ENCODE measurements at regions not wholly inside any gene's neighbourhood (a gene's known extent, or its start where the extent isn't known, plus 50 kb on each side); places are given as distances from the start of the nearest gene placed in this dataset.

DNA sequence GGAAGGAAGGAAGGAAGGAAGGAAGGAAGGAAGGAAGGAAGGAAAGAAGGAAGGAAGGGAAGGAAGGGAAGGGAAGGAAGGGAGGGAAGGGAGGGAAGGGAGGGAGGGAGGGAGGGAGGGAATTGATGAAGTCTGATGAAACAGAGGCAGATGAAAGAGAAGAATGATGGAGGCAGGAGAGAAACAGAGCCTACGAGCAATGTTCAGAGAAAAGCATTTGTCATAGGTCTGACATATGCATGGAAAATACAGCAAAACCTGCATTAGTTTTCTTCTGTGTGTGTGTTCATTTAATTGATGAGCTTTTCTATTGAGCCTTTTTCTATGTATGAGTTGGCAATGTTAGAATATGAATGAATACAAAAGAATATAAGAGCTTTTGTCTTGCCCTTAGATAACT, 343.4 kb downstream of the GXYLT1 start:
- Histone ChIP-seq H3K27me3 (replicated peaks in 1 of 2; ENCODE audit: control insufficient read depth in 2 of 2, insufficient read depth in 2 of 2, low read length in 1 of 2) (no peaks in the 10 kb centered on the region), H3K4me3 (no peak overlapping the region), H3K4me2 (ENCODE audit: control insufficient read depth, insufficient read depth) (no peak overlapping the region), H3K36me3 (ENCODE audit: control insufficient read depth in 2 of 2, insufficient read depth in 2 of 2, low read length in 1 of 2) (no peaks in the 10 kb centered on the region), H3K27ac (ENCODE audit: control insufficient read depth, insufficient read depth) (no peak overlapping the region), H3K9me3 (replicated peaks; ENCODE audit: control insufficient read depth, insufficient read depth, low read length) (no peaks in the 10 kb centered on the region), H3K9ac (ENCODE audit: control insufficient read depth, insufficient read depth, low read length) (no peak overlapping the region), H3K79me2 (ENCODE audit: control insufficient read depth, insufficient read depth, low read length) (no peaks in the 10 kb centered on the region), H2AFZ (ENCODE audit: control insufficient read depth, low read depth, low read length) (no peak overlapping the region), H3K4me1 (ENCODE audit: control insufficient read depth, insufficient read depth, low read length) (no peaks in the 10 kb centered on the region), H4K20me1 (ENCODE audit: control insufficient read depth, insufficient read depth) (no peaks in the 10 kb centered on the region)
- DNase-seq (ENCODE audit: low read depth, low spot score) (no peak), FAIRE-seq (no peak), ATAC-seq (no peak)
- TF ChIP-seq CHD1 (IDR thresholded peaks at IDR 0.05; ENCODE audit: low read depth, low read length) (no peak), SPI1 (IDR thresholded peaks at IDR 0.05; ENCODE audit: borderline replicate concordance, insufficient read depth, low read depth, low read length) (no peak), POLR2AphosphoS2 (IDR thresholded peaks at IDR 0.05; ENCODE audit: low read depth, low read length) (no peak)
- TF ChIP-seq, protein P1, sequence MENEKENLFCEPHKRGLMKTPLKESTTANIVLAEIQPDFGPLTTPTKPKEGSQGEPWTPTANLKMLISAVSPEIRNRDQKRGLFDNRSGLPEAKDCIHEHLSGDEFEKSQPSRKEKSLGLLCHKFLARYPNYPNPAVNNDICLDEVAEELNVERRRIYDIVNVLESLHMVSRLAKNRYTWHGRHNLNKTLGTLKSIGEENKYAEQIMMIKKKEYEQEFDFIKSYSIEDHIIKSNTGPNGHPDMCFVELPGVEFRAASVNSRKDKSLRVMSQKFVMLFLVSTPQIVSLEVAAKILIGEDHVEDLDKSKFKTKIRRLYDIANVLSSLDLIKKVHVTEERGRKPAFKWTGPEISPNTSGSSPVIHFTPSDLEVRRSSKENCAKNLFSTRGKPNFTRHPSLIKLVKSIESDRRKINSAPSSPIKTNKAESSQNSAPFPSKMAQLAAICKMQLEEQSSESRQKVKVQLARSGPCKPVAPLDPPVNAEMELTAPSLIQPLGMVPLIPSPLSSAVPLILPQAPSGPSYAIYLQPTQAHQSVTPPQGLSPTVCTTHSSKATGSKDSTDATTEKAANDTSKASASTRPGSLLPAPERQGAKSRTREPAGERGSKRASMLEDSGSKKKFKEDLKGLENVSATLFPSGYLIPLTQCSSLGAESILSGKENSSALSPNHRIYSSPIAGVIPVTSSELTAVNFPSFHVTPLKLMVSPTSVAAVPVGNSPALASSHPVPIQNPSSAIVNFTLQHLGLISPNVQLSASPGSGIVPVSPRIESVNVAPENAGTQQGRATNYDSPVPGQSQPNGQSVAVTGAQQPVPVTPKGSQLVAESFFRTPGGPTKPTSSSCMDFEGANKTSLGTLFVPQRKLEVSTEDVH (IDR thresholded peaks at IDR 0.05; ENCODE audit: low read depth, partially characterized antibody): no peak
- intact Hi-C loops (cut with micrococcal nuclease; ENCODE audit: unreplicated experiment): no loop called here
- CTCF ChIA-PET: no interaction called here
- no TSS peak for BruUV-seq (replicated peaks)
- WGBS (ENCODE audit: insufficient coverage, insufficient replicate concordance, low lambda C conversion rate, missing lambda C conversion rate): 50% methylated on average over 1 of the region's 1 CpG
- in situ Hi-C loops (cut with MboI): no loop called here
- SMC1A ChIA-PET (ENCODE audit: uncharacterized antibody, unreplicated experiment): no interaction called here
- POLR2A ChIA-PET: no interaction called here
- RAD21 ChIA-PET (ENCODE audit: unreplicated experiment): no interaction called here

DNA sequence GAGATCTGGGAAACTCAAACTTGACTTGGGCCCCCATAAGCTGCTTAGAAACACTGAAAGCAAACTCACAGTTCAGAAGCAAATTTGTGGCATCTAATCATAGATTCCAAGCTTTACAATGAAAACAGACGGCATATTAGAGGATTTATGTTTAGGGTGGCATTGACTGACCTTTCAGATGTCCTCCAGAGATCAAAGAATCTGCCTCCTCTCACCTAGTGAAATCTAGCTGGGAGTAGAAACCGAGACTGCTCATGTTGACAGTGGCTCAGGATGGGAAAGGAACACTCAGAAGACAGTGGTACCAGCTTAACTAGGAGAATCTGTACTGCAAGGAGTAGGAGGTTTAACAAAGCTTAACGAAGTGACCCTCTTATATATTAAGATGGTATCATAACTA, 345.0 kb downstream of the GXYLT1 start:
- SMC1A ChIA-PET (ENCODE audit: uncharacterized antibody, unreplicated experiment): no interaction called here
- CTCF ChIA-PET: interaction anchor here (0.6 kb wide), 1 partner anchor 572 kb away, joined by 3 read pairs; no protein-coding TSS in a partner anchor
- RAD21 ChIA-PET (ENCODE audit: unreplicated experiment): no interaction called here
- in situ Hi-C loops (cut with MboI): no loop called here
- Histone ChIP-seq H3K4me1 (ENCODE audit: control insufficient read depth, insufficient read depth, low read length) (no peaks in the 10 kb centered on the region), H3K9ac (ENCODE audit: control insufficient read depth, insufficient read depth, low read length) (no peak overlapping the region), H3K36me3 (ENCODE audit: control insufficient read depth in 2 of 2, insufficient read depth in 2 of 2, low read length in 1 of 2) (no peaks in the 10 kb centered on the region), H3K4me3 (no peak overlapping the region), H3K27me3 (replicated peaks in 1 of 2; ENCODE audit: control insufficient read depth in 2 of 2, insufficient read depth in 2 of 2, low read length in 1 of 2) (no peaks in the 10 kb centered on the region), H3K9me3 (replicated peaks; ENCODE audit: control insufficient read depth, insufficient read depth, low read length) (no peaks in the 10 kb centered on the region), H3K4me2 (ENCODE audit: control insufficient read depth, insufficient read depth) (no peak overlapping the region), H3K79me2 (ENCODE audit: control insufficient read depth, insufficient read depth, low read length) (no peaks in the 10 kb centered on the region), H3K27ac (ENCODE audit: control insufficient read depth, insufficient read depth) (no peak overlapping the region), H4K20me1 (ENCODE audit: control insufficient read depth, insufficient read depth) (no peaks in the 10 kb centered on the region), H2AFZ (ENCODE audit: control insufficient read depth, low read depth, low read length) (no peak overlapping the region)
- 0% methylated on average over 3 of the region's 3 CpGs for WGBS (ENCODE audit: insufficient coverage, insufficient replicate concordance, low lambda C conversion rate, missing lambda C conversion rate)
- no peak for DNase-seq (ENCODE audit: low read depth, low spot score)
- BruUV-seq (replicated peaks): no TSS peak
- POLR2A ChIA-PET: no interaction called here
- ATAC-seq: no peak
- no peak for FAIRE-seq
- intact Hi-C loops (cut with micrococcal nuclease; ENCODE audit: unreplicated experiment): no loop called here
- no peak for TF ChIP-seq NBN (IDR thresholded peaks at IDR 0.05)
- TF ChIP-seq PML (IDR thresholded peaks at IDR 0.05; ENCODE audit: low read length): no peak
- no peak for TF ChIP-seq MEF2A (IDR thresholded peaks at IDR 0.05; ENCODE audit: insufficient read depth, low read depth, low read length)
- TF ChIP-seq KDM1A (IDR thresholded peaks at IDR 0.05; ENCODE audit: borderline replicate concordance): no peak
- no peak for TF ChIP-seq CREM (IDR thresholded peaks at IDR 0.05; ENCODE audit: low read depth)

All from GM12878 (cell line).